ENCODE measurements at regions not wholly inside any gene's neighbourhood (a gene's known extent, or its start where the extent isn't known, plus 50 kb on each side); places are given as distances from the start of the nearest gene placed in this dataset.
"Not testable (repeated sequence)": the region's sequence is repeated elsewhere in the genome, so short reads cannot be mapped to it uniquely, and the experiment has no call there.

DNA sequence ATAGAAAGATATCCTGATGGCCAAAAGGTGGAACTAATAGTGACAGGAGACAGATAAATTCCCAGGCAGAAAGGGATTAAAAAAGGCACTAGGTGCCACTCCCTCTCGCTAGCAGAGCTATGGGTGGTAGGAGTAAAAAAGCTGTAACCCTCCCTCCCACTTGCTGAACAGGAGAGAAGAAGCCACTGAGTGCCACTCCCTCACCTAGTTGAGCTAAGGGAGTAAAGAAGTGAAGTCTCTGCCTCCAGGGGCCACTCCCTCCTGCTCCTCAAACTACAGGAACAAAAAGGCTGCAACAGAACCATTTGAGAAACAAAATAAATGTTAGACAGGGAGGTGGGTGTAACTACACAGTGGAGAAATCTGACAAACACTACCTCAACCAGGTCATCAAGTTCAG, 276.2 kb upstream of the EPHA6 start:
- no peak overlapping the region for H3K4me3 ChIP-seq (ENCODE audit: low read depth, low read length)
- H3K27me3 ChIP-seq (replicated peaks): no peaks in the 10 kb centered on the region
- DNase-seq: no peak
- H3K36me3 ChIP-seq (replicated peaks): no peaks in the 10 kb centered on the region
- TF ChIP-seq, protein P1, sequence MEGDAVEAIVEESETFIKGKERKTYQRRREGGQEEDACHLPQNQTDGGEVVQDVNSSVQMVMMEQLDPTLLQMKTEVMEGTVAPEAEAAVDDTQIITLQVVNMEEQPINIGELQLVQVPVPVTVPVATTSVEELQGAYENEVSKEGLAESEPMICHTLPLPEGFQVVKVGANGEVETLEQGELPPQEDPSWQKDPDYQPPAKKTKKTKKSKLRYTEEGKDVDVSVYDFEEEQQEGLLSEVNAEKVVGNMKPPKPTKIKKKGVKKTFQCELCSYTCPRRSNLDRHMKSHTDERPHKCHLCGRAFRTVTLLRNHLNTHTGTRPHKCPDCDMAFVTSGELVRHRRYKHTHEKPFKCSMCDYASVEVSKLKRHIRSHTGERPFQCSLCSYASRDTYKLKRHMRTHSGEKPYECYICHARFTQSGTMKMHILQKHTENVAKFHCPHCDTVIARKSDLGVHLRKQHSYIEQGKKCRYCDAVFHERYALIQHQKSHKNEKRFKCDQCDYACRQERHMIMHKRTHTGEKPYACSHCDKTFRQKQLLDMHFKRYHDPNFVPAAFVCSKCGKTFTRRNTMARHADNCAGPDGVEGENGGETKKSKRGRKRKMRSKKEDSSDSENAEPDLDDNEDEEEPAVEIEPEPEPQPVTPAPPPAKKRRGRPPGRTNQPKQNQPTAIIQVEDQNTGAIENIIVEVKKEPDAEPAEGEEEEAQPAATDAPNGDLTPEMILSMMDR (IDR thresholded peaks at IDR 0.05; ENCODE audit: low read depth, low read length, missing control alignments): no peak
- in situ Hi-C loops (cut with HindIII; ENCODE audit: low pct_ligation_motif_present, low sequenced_read_pairs): no loop called here
- H3K27ac ChIP-seq: no peak overlapping the region

DNA sequence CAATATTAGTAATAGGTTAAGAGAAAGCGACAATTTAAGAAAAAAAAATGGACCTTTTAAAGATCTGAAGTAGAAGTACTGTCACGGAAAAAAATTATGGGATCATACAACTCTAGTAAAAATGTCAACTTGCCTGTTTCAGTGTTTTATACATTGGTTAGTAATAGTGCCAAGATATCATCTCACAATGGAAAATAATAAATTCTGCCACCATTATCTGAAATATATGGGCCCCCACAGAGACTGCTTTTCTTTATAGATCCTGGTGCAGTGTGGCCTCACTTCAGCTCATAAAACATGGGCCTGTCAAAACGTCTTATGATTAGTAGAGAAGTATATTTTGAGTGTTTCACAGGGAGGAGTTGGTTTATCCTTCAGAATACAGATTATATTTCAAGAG, 266.3 kb upstream of the EPHA6 start:
- no peaks in the 10 kb centered on the region for H3K27me3 ChIP-seq (replicated peaks)
- TF ChIP-seq, protein P1 (IDR thresholded peaks at IDR 0.05; ENCODE audit: low read depth, low read length, missing control alignments): no peak
- no peak for DNase-seq
- in situ Hi-C loops (cut with HindIII; ENCODE audit: low pct_ligation_motif_present, low sequenced_read_pairs): no loop called here
- H3K27ac ChIP-seq: no peak overlapping the region
- H3K36me3 ChIP-seq (replicated peaks): no peaks in the 10 kb centered on the region
- no peak overlapping the region for H3K4me3 ChIP-seq (ENCODE audit: low read depth, low read length)

DNA sequence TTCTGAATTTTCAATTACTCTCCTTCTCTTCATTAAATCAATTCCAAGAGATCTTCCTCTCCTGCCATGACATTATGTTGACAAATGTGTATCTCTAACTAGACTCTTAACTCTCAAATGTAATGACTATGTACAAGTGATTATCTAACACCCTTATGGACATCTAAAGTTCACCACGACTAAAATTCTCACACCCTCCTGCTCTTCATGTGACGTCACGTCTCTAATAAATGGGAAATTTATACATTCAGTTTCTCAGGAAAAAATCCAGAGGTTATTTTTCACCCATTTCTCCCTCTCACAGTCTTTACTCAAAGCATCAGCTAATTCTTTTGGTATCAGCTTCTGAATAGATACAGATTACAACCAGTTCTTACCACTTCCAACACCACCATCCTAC, 237.5 kb upstream of the EPHA6 start:
- Histone ChIP-seq H3K4me3 (ENCODE audit: low read depth, low read length) (no peak overlapping the region), H3K27ac (no peak overlapping the region), H3K36me3 (replicated peaks) (no peaks in the 10 kb centered on the region), H3K27me3 (replicated peaks) (no peaks in the 10 kb centered on the region)
- TF ChIP-seq, protein P1 (IDR thresholded peaks at IDR 0.05; ENCODE audit: low read depth, low read length, missing control alignments): no peak
- DNase-seq: no peak
- in situ Hi-C loops (cut with HindIII; ENCODE audit: low pct_ligation_motif_present, low sequenced_read_pairs): no loop called here

DNA sequence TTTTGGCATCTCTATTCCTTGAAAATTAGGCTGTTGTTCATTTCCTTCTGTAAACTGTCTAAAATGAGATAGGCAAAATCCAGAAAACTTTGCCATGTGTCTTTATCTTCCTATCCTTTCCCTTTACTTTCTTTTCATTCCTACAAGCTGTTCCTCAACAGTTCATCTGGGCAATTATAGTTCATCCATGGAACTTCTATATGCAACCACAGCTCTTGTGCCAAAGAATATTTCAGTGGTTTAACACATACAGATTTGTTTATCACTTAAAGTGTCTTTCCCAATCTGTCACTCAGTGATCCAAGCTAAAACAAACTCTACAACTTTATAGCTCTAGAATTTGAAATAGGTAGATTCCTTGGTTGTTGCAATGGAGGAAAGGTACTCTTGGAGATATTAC, 230.3 kb upstream of the EPHA6 start:
- H3K27me3 ChIP-seq (replicated peaks): no peaks in the 10 kb centered on the region

DNA sequence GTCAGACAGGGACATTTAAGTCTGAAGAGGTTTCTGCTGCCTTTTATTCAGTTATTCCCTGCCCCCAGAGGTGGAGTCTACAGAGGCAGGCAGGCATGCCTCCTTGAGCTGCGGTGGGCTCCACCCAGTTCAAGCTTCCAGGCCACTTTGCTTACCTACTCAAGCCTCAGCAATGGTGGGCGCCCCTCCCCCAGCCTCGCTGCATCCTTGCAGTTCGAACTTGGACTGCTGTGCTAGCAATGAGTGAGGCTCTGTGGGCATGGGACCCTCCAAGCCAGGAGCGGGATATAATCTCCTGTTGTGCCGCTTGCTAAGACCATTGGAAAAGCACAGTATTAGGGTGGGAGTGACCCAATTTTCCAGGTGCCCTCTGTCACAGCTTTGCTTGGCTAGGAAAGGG, 207.5 kb upstream of the EPHA6 start:
- H3K36me3 ChIP-seq (replicated peaks); H3K4me3 ChIP-seq (ENCODE audit: low read depth, low read length); DNase-seq; in situ Hi-C loops (cut with HindIII; ENCODE audit: low pct_ligation_motif_present, low sequenced_read_pairs); H3K27ac ChIP-seq; H3K27me3 ChIP-seq (replicated peaks): not testable (repeated sequence)

More for the DNA sequence above, 230.3 kb upstream of the EPHA6 start:
- Histone ChIP-seq H3K36me3 (replicated peaks) (no peaks in the 10 kb centered on the region), H3K4me3 (ENCODE audit: low read depth, low read length) (no peak overlapping the region), H3K27ac (no peak overlapping the region)
- TF ChIP-seq, protein P1 (IDR thresholded peaks at IDR 0.05; ENCODE audit: low read depth, low read length, missing control alignments): no peak
- DNase-seq: no peak
- in situ Hi-C loops (cut with HindIII; ENCODE audit: low pct_ligation_motif_present, low sequenced_read_pairs): no loop called here

DNA sequence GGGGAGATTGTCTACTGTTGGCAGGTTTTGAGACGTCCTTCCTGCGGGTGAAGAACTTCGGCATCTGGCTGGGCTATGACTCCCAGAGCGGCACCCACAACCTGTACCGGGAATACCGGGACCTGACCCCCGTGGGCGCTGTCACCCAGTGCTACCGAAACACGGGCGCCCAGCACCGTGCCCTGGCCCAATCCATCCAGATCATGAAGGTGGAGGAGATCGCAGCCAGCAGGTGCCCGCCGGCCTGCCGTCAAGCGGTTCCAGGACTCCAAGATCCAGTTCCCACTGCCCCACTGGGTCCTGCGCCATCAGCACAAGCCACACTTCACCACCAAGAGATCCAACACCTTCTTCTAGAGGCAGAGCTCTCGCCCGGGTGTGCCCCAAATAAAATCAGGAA, 194.9 kb upstream of the EPHA6 start:
- Histone ChIP-seq H3K27ac (no peak overlapping the region), H3K4me3 (ENCODE audit: low read depth, low read length) (no peak overlapping the region), H3K36me3 (replicated peaks) (no peaks in the 10 kb centered on the region), H3K27me3 (replicated peaks) (no peaks in the 10 kb centered on the region)
- in situ Hi-C loops (cut with HindIII; ENCODE audit: low pct_ligation_motif_present, low sequenced_read_pairs): no loop called here
- DNase-seq: no peak
- TF ChIP-seq, protein P1 (IDR thresholded peaks at IDR 0.05; ENCODE audit: low read depth, low read length, missing control alignments): no peak
